ENCODE measurements at regions not wholly inside any gene's neighbourhood (a gene's known extent, or its start where the extent isn't known, plus 50 kb on each side); places are given as distances from the start of the nearest gene placed in this dataset.

DNA sequence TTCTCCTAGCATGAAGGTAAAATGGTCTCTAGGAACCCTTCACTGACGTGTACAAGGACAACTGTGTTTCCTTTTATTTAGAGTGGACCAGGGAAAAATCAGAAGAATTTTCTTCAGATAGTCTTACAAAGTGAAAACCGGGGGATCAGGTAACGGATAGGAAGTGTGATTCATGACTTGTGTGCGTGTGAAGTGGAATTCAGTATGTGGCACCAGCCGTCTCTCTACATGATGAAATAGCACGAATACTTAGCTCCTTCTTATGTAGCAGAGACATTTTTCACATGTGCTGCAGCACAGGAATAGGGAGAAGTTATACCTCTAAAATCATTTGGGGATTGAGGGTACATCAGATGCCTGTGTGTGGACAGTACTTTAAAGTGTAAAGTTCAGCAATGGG, 159.2 kb downstream of the MEX3B start:
- TF ChIP-seq EZH2 (optimal IDR thresholded peaks at IDR 0.05; ENCODE audit: low read depth, low read length) (no peak), EZH2phosphoT487 (IDR thresholded peaks at IDR 0.05; ENCODE audit: low read length) (no peak)
- TF ChIP-seq, protein P1, sequence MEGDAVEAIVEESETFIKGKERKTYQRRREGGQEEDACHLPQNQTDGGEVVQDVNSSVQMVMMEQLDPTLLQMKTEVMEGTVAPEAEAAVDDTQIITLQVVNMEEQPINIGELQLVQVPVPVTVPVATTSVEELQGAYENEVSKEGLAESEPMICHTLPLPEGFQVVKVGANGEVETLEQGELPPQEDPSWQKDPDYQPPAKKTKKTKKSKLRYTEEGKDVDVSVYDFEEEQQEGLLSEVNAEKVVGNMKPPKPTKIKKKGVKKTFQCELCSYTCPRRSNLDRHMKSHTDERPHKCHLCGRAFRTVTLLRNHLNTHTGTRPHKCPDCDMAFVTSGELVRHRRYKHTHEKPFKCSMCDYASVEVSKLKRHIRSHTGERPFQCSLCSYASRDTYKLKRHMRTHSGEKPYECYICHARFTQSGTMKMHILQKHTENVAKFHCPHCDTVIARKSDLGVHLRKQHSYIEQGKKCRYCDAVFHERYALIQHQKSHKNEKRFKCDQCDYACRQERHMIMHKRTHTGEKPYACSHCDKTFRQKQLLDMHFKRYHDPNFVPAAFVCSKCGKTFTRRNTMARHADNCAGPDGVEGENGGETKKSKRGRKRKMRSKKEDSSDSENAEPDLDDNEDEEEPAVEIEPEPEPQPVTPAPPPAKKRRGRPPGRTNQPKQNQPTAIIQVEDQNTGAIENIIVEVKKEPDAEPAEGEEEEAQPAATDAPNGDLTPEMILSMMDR (IDR thresholded peaks at IDR 0.05; ENCODE audit: low read length), result no peak
- no peak for DNase-seq

DNA sequence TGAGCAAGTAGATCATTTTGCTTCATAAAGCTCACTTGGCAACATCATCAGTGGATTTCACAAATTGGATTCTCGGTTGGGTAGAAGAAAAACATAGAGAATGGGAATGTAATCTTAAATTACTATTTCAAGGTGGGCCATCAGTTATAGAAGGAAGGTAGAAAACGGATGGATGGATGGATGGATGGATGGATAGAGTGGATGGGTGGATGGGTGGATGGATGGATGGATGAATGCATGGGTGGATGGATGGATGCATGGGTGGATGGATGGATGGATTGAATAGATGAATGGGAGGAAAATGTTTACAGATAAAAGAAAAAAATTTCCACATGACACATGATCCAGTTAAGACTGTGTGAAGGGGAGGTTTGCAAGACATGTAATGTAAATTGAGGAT, 159.7 kb downstream of the MEX3B start:
- Histone ChIP-seq H3K27me3 (replicated peaks; ENCODE audit: insufficient read depth, low read length) (no peaks in the 10 kb centered on the region), H3K27ac (ENCODE audit: low read length) (no peak overlapping the region), H3K4me1 (ENCODE audit: low read length) (no peaks in the 10 kb centered on the region), H3K9me3 (replicated peaks; ENCODE audit: insufficient read depth, low read length) (no peaks in the 10 kb centered on the region), H3K9ac (ENCODE audit: low read length) (no peak overlapping the region), H3K4me3 (ENCODE audit: low read length) (no peak overlapping the region), H3F3A (ENCODE audit: insufficient read depth, low read length) (no peaks in the 10 kb centered on the region), H3K79me2 (ENCODE audit: low read length) (no peaks in the 10 kb centered on the region), H3K9me2 (replicated peaks; ENCODE audit: insufficient read depth, low read length) (no peaks in the 10 kb centered on the region), H2AFZ (ENCODE audit: low read length) (no peak overlapping the region), H4K20me1 (ENCODE audit: insufficient read depth, low read length) (no peaks in the 10 kb centered on the region), H3K36me3 (replicated peaks; ENCODE audit: insufficient read depth, low read length) (no peaks in the 10 kb centered on the region), H3K4me2 (ENCODE audit: low read depth, low read length) (no peak overlapping the region)
- DNase-seq, result no peak
- TF ChIP-seq, protein P1 (IDR thresholded peaks at IDR 0.05; ENCODE audit: low read length), result no peak
- TF ChIP-seq EZH2 (optimal IDR thresholded peaks at IDR 0.05; ENCODE audit: low read depth, low read length) (no peak), EZH2phosphoT487 (IDR thresholded peaks at IDR 0.05; ENCODE audit: low read length) (no peak)

More for the DNA sequence above, 159.2 kb downstream of the MEX3B start:
- no peaks in the 10 kb centered on the region for H3K36me3 ChIP-seq (replicated peaks; ENCODE audit: insufficient read depth, low read length)
- no peak overlapping the region for H2AFZ ChIP-seq (ENCODE audit: low read length)
- no peaks in the 10 kb centered on the region for H3F3A ChIP-seq (ENCODE audit: insufficient read depth, low read length)
- no peak overlapping the region for H3K4me3 ChIP-seq (ENCODE audit: low read length)
- H3K79me2 ChIP-seq (ENCODE audit: low read length), result no peaks in the 10 kb centered on the region
- no peaks in the 10 kb centered on the region for H3K4me1 ChIP-seq (ENCODE audit: low read length)
- no peak overlapping the region for H3K9ac ChIP-seq (ENCODE audit: low read length)
- H3K9me2 ChIP-seq (replicated peaks; ENCODE audit: insufficient read depth, low read length), result no peaks in the 10 kb centered on the region
- H3K9me3 ChIP-seq (replicated peaks; ENCODE audit: insufficient read depth, low read length), result no peaks in the 10 kb centered on the region
- H4K20me1 ChIP-seq (ENCODE audit: insufficient read depth, low read length), result no peaks in the 10 kb centered on the region
- no peaks in the 10 kb centered on the region for H3K27me3 ChIP-seq (replicated peaks; ENCODE audit: insufficient read depth, low read length)
- H3K27ac ChIP-seq (ENCODE audit: low read length), result no peak overlapping the region
- H3K4me2 ChIP-seq (ENCODE audit: low read depth, low read length), result no peak overlapping the region

- Histone ChIP-seq H3K9ac (ENCODE audit: low read length) (no peak overlapping the region), H3K27ac (ENCODE audit: low read length) (no peak overlapping the region), H3K9me2 (replicated peaks; ENCODE audit: insufficient read depth, low read length) (no peaks in the 10 kb centered on the region), H4K20me1 (ENCODE audit: insufficient read depth, low read length) (no peaks in the 10 kb centered on the region), H2AFZ (ENCODE audit: low read length) (no peak overlapping the region), H3F3A (ENCODE audit: insufficient read depth, low read length) (no peaks in the 10 kb centered on the region), H3K79me2 (ENCODE audit: low read length) (no peaks in the 10 kb centered on the region), H3K4me1 (ENCODE audit: low read length) (no peaks in the 10 kb centered on the region), H3K36me3 (replicated peaks; ENCODE audit: insufficient read depth, low read length) (no peaks in the 10 kb centered on the region), H3K4me2 (ENCODE audit: low read depth, low read length) (no peak overlapping the region), H3K9me3 (replicated peaks; ENCODE audit: insufficient read depth, low read length) (no peaks in the 10 kb centered on the region), H3K4me3 (ENCODE audit: low read length) (no peak overlapping the region), H3K27me3 (replicated peaks; ENCODE audit: insufficient read depth, low read length) (no peaks in the 10 kb centered on the region)
- TF ChIP-seq, protein P1 (IDR thresholded peaks at IDR 0.05; ENCODE audit: low read length), result no peak
- TF ChIP-seq EZH2 (optimal IDR thresholded peaks at IDR 0.05; ENCODE audit: low read depth, low read length) (no peak), EZH2phosphoT487 (IDR thresholded peaks at IDR 0.05; ENCODE audit: low read length) (no peak)
- DNase-seq, result no peak
Observed at GRCh38 chr15:81885135-81885534, 160.7 kb downstream of the MEX3B start.

Data from MM.1S (cell line).